IPS-20b (cell line): ENCODE measurements at regions not wholly inside any gene's neighbourhood (a gene's known extent, or its start where the extent isn't known, plus 50 kb on each side); places are given as distances from the start of the nearest gene placed in this dataset.
A peak's percentile ranks its signal among the peaks of the same experiment; 100 is the strongest.

Source experiments
- H3K27ac ChIP-seq: one replicate; pipeline ENCODE4 v1.5.1; 2013; ENCODE audit warnings: low read length
- H3K27me3 ChIP-seq: 2 replicates; pipeline ENCODE4 v1.6.1; 2013; ENCODE audit warnings: mild to moderate bottlenecking, low read length, inconsistent platforms; ENCODE audit not compliant: insufficient read depth
- H3K36me3 ChIP-seq: 2 replicates; pipeline ENCODE4 v1.6.1; 2013; ENCODE audit warnings: low read depth, mild to moderate bottlenecking, inconsistent platforms, low read length, moderate library complexity; ENCODE audit not compliant: insufficient read depth
- H3K4me1 ChIP-seq: 2 replicates; pipeline ENCODE4 v1.6.1; 2013; ENCODE audit warnings: mild to moderate bottlenecking, control low read depth, inconsistent platforms, low read length, moderate library complexity; ENCODE audit not compliant: insufficient read depth
- H3K4me3 ChIP-seq: 2 replicates; pipeline ENCODE4 v1.5.1; 2013; ENCODE audit warnings: mild to moderate bottlenecking, low read length, inconsistent platforms
- H3K9ac ChIP-seq: 2 replicates; pipeline ENCODE4 v1.6.1; 2013; ENCODE audit warnings: low read depth, mild to moderate bottlenecking, inconsistent platforms, low read length, moderate library complexity
- H3K9me3 ChIP-seq: 2 replicates; pipeline ENCODE4 v1.6.1; 2013; ENCODE audit warnings: mild to moderate bottlenecking, low read depth, low read length, inconsistent platforms; ENCODE audit not compliant: insufficient read depth

DNA sequence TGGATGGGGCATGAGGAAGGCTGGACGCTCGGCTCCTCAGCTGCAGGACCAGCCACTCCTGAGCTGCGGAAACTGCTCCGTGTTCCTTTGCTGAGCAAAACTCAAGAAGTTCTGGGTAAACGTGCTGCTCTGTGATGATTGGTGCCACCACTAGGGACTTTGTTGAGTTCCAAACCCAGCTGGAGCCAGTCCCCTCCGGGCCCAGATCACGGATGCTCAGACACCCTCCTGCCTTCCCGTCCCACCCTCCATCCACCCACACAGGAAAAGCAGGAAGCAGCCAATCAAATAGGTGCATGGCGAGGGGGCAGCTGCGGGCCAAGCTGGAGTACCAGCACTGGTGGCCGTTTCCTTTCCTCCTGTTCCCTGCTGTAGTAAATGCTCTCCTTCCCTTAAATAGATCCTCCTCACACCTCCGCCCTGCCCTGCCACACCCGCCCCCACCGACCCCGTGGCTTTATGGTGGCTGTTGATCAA lies 68.0 kb downstream of the ADRA2C start:
- Histone ChIP-seq H3K27ac (no peak overlapping the region), H3K36me3 (no peaks in the 10 kb centered on the region), H3K9me3 (no peaks in the 10 kb centered on the region), H3K9ac (no peak overlapping the region), H3K4me3 (no peak overlapping the region), H3K27me3 (peaks cover 75% of the 10 kb centered on the region), H3K4me1 (peaks cover 13% of the 10 kb centered on the region; the same call in 1 of the 2 replicates)

- Histone ChIP-seq H3K27me3 (peaks cover 72% of the 10 kb centered on the region), H3K4me1 (peaks cover 13% of the 10 kb centered on the region; the same call in 1 of the 2 replicates), H3K4me3 (no peak overlapping the region), H3K9ac (peak overlapping the region; percentile 15; the same call in 1 of the 2 replicates), H3K27ac (no peak overlapping the region), H3K9me3 (no peaks in the 10 kb centered on the region), H3K36me3 (no peaks in the 10 kb centered on the region)
Measured at GRCh38 chr4:3834663-3835521, 68.7 kb downstream of the ADRA2C start.

DNA sequence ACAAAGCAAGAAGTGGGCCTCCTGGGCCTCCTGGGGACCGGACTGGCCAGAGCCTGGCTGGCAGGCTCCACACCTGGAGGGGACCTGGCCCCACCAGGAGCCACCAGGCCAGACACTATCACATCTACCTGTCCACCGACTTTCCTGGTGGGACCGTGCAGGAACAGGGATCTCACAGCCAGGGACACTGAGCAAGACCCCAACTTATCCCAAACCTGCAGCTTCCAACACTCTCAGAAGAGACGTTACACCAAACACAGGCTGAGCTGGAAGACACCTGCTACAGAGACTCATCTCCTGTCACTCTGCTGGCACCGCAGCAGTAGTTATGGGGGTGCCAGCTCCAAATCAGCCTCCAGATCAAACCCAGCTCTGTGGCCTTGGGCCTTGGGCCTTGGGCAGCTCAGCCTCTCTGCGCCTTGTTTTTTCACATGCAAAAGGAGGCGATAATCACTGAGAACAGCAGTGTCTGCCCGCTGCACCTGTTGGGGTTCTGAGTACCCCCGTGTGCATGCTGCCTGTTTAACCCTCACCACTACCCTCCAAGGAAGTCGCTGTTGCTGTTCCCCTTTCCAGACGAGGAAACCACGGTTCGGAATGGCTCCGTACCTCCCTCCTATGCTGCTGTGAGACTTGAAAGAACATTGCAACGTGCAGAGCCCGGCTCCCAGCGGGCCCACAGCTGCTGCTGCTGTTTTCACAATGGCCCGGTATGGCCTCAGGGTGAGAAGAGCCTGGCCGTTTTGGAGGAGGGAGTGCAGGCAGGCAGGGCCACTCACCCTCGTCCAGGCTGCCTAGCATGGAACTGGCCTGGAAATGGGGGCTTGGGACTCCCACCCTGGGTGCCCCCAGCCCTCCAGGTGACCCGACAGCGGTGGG lies 69.6 kb downstream of the ADRA2C start:
- Histone ChIP-seq H3K27me3 (peaks cover 71% of the 10 kb centered on the region), H3K27ac (no peak overlapping the region), H3K4me1 (peaks cover 13% of the 10 kb centered on the region; the same call in 1 of the 2 replicates), H3K36me3 (no peaks in the 10 kb centered on the region), H3K9ac (peak overlapping the region; percentile 15; the same call in 1 of the 2 replicates), H3K4me3 (peak overlapping the region; percentile 39; the same call in 1 of the 2 replicates), H3K9me3 (no peaks in the 10 kb centered on the region)

DNA sequence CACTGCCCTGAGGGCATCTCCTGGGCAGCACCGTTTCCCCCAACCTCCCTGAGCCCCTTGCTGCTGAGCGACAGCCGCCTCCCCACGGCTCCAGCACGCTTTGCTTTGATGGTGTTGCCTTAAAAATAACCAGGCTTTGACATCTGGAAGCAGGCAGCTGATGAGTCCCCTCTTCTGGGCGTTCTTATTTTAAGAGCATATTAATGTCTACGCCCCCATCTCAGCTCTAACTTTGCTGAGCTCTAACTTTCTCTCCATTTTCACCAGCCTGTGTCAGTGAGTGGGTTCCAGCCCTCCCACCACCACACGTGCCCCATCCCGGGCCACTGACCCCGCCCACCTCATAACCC lies 70.2 kb downstream of the ADRA2C start:
- Histone ChIP-seq H3K27me3 (peaks cover 72% of the 10 kb centered on the region), H3K4me3 (no peak overlapping the region), H3K9me3 (no peaks in the 10 kb centered on the region), H3K4me1 (peaks cover 13% of the 10 kb centered on the region; the same call in 1 of the 2 replicates), H3K27ac (no peak overlapping the region), H3K9ac (no peak overlapping the region), H3K36me3 (no peaks in the 10 kb centered on the region)

- peaks cover 13% of the 10 kb centered on the region; the same call in 1 of the 2 replicates for H3K4me1 ChIP-seq
- H3K4me3 ChIP-seq, result no peak overlapping the region
- no peak overlapping the region for H3K9ac ChIP-seq
- no peaks in the 10 kb centered on the region for H3K9me3 ChIP-seq
- peaks cover 72% of the 10 kb centered on the region for H3K27me3 ChIP-seq
- no peak overlapping the region for H3K27ac ChIP-seq
- no peaks in the 10 kb centered on the region for H3K36me3 ChIP-seq
Measured at GRCh38 chr4:3836756-3837601, 70.8 kb downstream of the ADRA2C start.

DNA sequence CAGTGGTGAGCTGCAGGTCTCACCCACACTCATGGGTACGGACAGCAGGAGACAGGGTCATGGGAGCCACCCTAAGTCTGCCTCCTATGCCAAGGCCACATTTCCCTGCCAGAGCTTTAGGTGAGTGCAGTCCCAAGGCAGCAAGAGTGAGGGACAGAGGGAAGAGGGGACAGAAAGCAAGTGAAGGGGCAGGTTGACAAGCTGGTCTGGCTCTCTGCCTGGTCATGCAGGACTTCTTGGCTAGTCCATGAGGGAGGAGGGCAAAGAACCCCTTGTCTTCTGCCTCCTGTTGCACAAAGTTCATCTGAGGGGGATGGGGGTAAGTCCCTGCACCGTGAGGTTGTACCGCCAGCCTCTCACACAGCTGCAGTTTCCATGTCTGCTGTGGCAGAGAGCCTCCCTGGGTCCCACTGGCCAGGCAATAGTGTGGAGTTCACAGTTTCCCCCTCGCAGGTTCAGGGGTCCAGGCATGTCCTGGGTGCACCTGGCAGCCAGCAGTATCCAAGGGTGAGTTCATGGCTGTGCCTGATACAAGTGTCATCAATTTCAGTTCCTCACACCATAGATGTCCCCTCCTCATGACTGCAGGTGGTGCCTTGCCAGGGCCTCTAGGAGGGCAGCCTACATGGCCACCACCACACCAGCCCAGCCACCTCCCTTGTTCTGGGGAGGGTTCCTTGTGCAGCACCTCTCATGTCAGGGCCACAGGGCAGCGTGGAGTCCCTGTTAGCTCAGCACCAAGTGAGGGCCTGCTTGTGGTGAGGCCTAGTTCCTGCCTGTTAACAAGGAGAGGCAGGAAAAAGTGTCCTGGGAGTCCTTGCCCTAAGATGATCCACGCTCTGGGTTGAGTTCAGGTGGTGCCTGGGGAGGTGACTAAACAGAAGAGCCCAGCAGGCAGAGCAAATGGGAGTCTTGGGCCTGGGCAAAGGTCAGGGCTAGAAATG lies 72.5 kb downstream of the ADRA2C start:
- Histone ChIP-seq H3K27me3 (peaks cover 55% of the 10 kb centered on the region), H3K27ac (no peak overlapping the region), H3K9me3 (no peaks in the 10 kb centered on the region), H3K4me1 (peaks cover 13% of the 10 kb centered on the region; the same call in 1 of the 2 replicates), H3K36me3 (no peaks in the 10 kb centered on the region), H3K4me3 (no peak overlapping the region), H3K9ac (no peak overlapping the region)

- Histone ChIP-seq H3K9me3 (peaks cover 5% of the 10 kb centered on the region), H3K4me1 (no peaks in the 10 kb centered on the region), H3K9ac (no peak overlapping the region), H3K36me3 (no peaks in the 10 kb centered on the region), H3K27me3 (peaks cover 9% of the 10 kb centered on the region; the same call in 1 of the 2 replicates), H3K4me3 (no peak overlapping the region), H3K27ac (no peak overlapping the region)
Measured at GRCh38 chr4:3845094-3845743, 79.0 kb downstream of the ADRA2C start.

GRCh38 chr4:3845744-3846429 lies 79.7 kb downstream of the ADRA2C start:
- Histone ChIP-seq H3K9me3 (peaks cover 9% of the 10 kb centered on the region), H3K27ac (no peak overlapping the region), H3K4me3 (no peak overlapping the region), H3K27me3 (peaks cover 6% of the 10 kb centered on the region; the same call in 1 of the 2 replicates), H3K36me3 (no peaks in the 10 kb centered on the region), H3K4me1 (0 out of 2 replicates have a peak, but pooled peaks cover under 1% of the 10 kb centered on the region), H3K9ac (no peak overlapping the region)

- no peaks in the 10 kb centered on the region for H3K27me3 ChIP-seq
- peaks cover 10% of the 10 kb centered on the region; the same call in 1 of the 2 replicates for H3K4me1 ChIP-seq
- no peak overlapping the region for H3K9ac ChIP-seq
- peaks cover 9% of the 10 kb centered on the region for H3K9me3 ChIP-seq
- H3K4me3 ChIP-seq, result no peak overlapping the region
- no peak overlapping the region for H3K27ac ChIP-seq
- H3K36me3 ChIP-seq, result no peaks in the 10 kb centered on the region
Measured at GRCh38 chr4:3847211-3847940, 81.2 kb downstream of the ADRA2C start.
